CD4-positive, alpha-beta T cell treated with Interleukin-6 for 4 hours (primary cell): ENCODE measurements at regions not wholly inside any gene's neighbourhood (a gene's known extent, or its start where the extent isn't known, plus 50 kb on each side); places are given as distances from the start of the nearest gene placed in this dataset.
"Not testable (repeated sequence)": the region's sequence is repeated elsewhere in the genome, so short reads cannot be mapped to it uniquely, and the experiment has no call there.

ENCODE experiments used
- DNase-seq: peaks from one replicate; pipeline ENCODE4 v3.0.0-alpha.2; 2020; ENCODE audit warnings: mixed read lengths

DNA sequence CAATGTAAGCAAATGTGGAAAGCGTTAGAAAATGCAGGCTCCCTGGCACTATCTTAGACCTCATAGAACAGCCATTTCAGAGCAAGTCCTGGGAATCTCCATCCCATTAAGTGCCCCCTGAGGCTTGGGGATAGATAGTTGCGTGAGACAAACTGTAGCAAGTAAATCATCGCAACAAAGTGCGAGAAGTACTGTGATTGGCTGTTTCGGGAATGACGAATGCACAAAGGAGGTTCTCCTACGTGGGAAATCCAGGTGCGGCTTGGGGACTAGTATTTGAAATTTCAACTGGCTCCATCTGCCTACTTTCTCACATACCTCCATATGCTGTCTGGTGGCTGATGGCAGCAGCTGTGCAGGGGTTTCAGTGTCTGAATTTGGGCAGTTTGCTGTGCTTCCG, 84.5 kb downstream of the PLEKHG1 start:
- no peak for DNase-seq

DNA sequence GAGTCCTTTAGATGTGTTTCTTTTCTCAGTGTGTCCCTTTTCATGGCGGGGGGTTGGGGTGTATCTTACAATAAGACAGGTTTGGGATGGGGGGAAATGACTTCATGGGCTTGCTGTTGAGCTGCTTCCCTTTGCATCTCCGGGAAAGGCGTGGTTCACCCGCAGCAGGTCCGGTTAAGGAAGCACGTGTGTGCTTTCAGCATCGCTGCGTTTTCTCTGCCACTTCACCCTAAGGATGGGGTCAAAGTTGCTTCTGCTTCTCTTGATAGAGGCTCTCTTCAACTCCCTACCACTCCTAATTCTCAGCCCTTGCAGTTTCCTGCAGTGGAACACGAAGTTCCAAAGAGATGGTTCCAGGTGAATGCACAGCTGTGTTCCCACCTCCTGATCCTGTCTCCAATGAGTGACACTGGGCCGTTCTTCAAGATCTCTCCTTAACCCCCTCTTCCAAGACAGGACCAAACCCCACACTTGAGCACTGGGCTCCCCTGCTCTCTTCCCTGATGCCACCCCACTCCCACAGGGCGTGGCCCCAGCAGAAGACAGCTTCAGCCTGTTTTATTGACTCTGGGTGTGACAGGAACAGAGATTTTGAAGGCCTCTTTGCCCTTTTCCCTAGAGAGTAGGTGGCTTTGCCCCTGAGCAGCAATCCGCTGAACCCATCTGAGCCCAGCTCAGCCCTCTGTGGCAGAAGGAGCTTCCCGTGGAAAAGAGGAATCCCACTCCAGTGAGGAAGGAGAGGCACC, 85.2 kb downstream of the PLEKHG1 start:
- DNase-seq, result no peak

- peak; percentile 53 for DNase-seq
These were observed 86.2 kb downstream of the PLEKHG1 start for GRCh38 chr6:150685860-150686259.

- no peak for DNase-seq
These were observed 86.9 kb downstream of the PLEKHG1 start for GRCh38 chr6:150686566-150686965.

DNA sequence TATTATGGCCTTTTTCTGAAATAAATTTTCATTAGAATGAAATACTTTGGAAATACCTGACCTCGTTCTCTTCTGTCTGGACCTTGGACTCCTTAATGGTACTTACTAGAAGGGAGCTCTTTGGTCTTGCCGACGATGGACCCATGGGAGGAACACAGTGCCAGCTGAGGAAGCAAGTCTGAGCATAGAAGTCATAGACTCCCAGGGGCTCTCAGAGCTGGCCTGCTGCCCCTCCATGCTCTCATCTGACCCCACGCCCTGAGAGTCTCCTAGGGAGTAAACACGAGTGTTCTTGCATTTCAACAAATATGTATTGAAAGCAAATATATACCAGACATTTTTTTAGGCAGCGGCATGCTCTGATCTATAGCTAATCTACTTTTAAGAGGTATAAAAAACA, 87.8 kb downstream of the PLEKHG1 start:
- DNase-seq, result no peak

DNA sequence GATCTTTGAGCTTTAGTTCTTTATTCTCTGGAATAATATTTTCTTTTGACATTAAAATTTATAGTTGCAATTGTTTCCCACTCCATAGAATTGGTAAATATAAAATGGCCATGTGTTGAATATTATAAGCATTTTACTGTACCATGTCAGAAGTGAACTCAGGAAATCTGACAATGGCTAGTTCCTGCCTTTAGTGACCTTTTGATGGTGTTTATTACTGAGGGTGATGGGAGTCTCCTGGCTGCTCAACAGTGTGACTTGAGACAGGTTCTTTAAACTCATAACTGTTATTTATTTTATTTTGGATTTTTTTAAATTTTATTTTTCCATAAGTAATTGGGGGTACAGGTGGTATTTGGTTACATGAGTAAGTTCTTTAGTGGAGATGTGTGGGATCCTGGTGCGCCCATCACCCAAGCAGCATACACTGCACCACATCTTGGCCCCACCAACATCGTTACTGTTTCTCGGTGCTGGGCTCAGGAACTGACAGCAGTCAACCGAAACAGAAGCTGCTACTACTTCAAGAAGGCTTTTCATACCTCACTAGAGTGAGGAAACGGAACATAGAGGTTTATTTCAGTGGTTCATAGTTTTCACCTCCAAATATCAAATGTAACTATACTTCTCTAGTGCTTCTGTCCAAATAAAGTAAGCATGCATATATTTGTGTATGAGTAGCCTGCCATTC, 90.4 kb downstream of the PLEKHG1 start:
- no peak for DNase-seq

GRCh38 chr6:150690681-150691080, 91.0 kb downstream of the PLEKHG1 start:
- DNase-seq, result no peak

DNA sequence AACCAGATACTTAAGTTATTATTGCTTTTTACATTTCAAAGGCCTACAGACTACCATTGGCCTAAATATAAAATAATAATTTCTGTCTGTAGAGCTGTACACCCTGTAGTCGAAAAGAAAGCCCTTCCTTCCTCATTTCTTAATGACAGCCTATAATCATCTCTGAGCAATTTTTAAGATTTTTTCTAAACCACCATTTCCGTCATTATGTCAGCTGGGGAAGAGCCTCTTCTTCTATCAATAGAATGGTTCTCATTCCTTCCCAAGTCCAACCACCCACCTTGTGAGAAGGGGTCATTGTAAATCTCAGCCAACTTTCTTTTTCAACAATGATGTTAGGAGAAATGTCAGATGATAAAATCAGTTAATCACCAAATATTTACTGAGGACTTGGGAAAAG, 91.8 kb downstream of the PLEKHG1 start:
- DNase-seq, result no peak

DNA sequence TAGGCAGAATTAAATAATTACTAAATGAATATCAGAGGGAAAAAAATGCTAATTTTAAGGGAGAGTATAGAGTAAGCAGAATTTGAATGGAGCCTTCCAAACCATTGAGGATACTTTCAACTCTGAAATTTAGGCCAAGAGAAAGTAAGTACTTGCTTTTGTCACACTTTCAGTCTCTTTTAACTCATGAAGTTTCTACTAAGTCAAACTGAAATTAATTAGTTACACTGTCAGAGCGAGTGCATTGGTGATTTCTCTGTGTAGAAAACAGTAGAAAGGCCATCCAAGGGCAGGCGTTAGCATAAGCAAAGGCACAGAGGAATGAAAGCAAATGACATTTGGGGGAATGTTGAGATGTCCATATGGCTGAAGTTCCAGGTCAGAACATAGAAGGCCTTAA, 92.9 kb downstream of the PLEKHG1 start:
- no peak for DNase-seq

DNA sequence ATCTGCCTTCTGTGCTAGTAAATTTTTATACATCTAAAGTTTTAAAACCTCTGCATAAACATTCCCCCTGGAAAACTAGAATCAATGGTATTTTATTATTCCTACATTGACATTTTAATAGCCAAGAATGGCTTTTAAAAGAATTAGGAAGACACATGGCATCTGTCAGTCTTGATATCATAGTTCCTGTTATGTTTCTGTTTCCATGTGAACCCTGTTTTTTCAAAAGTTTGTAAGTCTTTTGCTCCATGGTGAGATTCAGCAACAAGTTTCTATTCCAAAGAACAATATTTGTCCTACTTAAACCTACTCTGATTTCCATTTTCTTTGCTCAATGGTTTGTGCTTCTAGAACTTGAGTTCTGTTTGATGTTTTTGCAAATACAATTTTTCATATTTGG, 95.2 kb downstream of the PLEKHG1 start:
- DNase-seq, result no peak

DNA sequence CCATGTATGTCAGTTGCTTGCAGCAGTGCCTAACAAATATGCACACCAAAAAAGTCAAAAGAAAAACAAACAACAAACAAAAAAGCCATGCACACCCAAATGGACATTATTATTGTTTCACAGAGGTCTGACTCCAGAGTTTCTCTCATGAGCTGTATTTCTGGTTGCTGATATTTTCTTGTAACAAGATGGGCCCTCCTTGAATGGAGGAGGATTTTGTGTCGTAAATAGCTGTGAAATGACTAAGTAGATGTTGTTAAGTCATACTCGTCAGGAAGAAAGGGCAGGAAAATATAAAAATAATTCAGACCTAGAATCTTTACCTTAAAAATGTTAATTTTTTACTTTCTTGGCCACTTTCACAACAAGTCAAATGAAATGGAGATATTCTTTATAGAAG, 96.0 kb downstream of the PLEKHG1 start:
- no peak for DNase-seq

- DNase-seq, result no peak
These were observed 96.5 kb downstream of the PLEKHG1 start for GRCh38 chr6:150696190-150696589.

DNA sequence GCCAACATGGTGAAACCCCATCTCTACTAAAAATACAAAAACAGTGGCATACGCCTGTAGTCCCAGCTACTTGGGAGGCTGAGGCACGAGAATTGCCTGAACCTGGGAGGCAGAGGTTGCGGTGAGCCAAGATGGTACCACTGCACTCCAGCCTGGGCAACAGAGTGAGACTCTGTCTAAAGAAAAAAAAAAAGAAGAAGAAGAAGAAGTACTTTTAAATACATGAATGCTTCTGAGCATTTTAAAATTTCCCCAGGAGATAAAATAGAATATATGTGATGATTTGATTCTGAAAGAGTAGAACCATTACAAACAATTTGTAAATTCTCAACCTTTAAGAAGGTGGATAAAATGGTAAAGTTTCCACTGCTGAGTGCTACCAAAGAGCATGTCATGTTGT, 97.2 kb downstream of the PLEKHG1 start:
- DNase-seq, result not testable (repeated sequence)

DNA sequence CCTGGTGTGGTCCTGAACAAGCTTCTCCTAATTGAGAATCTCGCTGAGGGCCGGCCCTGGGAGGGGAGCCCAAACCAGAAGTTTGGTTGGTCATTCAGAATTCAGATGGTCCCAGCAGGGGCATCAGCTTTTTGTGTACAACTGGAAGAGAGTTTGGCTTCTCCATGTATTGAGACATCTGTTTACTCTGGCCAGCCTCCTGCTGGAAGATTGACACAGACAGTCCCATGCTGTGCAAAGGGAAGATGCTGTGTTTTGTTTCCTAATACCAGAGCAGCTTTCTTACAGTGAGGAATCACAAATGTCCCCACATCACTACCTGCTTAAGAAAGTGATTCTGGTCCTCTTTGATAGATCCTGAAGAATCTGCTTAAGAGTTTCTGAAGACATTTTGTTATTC, 97.8 kb downstream of the PLEKHG1 start:
- no peak for DNase-seq

- DNase-seq, result no peak
These were observed 98.7 kb downstream of the PLEKHG1 start for GRCh38 chr6:150698391-150698790.

GRCh38 chr6:150702675-150703074, 103.0 kb downstream of the PLEKHG1 start:
- no peak for DNase-seq

- DNase-seq, result no peak
These were observed 104.9 kb downstream of the PLEKHG1 start for GRCh38 chr6:150704447-150705192.

GRCh38 chr6:150705392-150705791, 105.7 kb downstream of the PLEKHG1 start:
- DNase-seq, result no peak

DNA sequence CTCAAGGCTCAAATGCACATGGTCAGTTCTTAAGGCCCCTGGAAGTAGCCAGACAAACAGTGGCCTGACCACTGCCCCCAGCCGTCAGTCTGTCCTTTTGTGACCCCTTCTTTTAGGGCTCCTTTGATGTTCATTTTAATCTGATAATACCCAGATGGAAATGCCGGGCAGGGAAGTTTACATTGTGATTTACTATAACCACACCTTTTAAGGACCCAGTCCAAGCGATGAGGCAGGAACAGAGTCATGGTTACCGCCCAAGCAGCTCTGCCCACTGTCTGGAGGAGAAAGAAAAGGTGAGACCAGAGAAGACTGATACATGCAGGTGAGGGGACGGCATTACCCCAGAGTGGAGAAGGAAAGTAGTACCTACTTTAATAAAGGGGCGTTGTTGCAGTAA, 110.6 kb downstream of the PLEKHG1 start:
- no peak for DNase-seq

DNA sequence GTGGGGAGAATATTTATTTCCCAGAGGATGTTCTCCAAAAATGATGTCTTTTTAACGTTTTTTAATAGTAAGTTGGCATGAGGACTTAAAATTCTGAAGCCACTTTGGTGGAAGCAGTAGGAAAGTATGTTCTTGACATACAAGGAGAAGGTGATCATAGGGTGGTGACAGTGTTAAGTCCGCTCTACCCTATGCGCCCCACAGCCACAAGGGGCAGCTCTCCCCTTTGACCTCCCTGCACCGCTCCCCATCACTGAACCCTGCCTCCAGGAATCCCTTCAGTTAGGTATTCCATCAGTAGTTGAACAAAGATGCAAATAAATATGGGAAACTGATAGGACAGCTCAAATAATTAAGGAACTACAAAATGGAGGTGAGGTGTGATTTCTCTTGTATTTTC, 111.4 kb downstream of the PLEKHG1 start:
- no peak for DNase-seq

GRCh38 chr6:150711584-150712504, 112.2 kb downstream of the PLEKHG1 start:
- no peak for DNase-seq

DNA sequence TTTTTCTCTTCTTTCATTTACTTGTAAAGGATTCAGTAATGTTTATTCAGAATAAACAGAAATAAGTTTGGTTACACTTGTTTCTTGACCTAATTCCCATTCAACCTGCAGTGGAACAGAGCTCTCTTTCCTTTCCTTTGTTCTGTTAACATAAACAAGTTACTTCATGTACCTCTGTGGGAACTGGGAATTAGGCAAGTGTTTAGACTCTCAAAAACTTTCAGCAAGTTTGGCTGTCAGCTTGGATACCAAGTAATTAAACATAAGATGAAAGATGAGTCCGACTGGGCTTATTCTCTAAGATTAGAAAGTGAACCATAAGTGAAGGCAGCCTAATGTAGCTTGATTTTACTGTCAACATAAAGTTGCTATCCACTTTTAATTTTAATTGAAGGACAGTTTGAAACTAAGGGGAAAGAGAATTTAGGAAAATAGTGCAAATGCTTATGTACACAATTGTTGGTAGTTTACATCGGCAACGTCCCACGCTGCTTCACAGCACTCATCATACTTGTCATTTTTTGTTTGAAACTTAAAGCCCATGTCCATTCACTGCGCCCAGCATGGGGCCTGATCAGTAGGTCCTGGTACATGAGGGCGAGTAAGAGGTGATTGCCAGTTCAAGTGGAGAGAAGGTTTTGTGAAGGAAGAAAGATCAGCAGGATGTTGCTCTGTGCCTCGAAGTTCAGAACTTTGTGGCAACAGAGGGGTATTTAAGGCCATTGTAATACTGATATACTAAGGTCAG, 113.0 kb downstream of the PLEKHG1 start:
- DNase-seq, result no peak
